Left ventricle myocardium inferior (tissue), 1 donor: ENCODE measurements at regions not wholly inside any gene's neighbourhood (a gene's known extent, or its start where the extent isn't known, plus 50 kb on each side); places are given as distances from the start of the nearest gene placed in this dataset.

Experiments
- DNase-seq: peaks from one replicate; pipeline ENCODE4 v3.0.0-alpha.2; 2020
- H3K27ac ChIP-seq: fragments of 200-600 bp; replicated peaks from 2 replicates; pipeline ENCODE4 v1.8.0; 2021
- H3K27me3 ChIP-seq: fragments of 200-600 bp; 2 replicates; pipeline ENCODE4 v1.8.0; 2021; ENCODE audit warnings: low read depth
- H3K36me3 ChIP-seq: fragments of 200-600 bp; 2 replicates; pipeline ENCODE4 v1.8.0; 2021
- H3K4me1 ChIP-seq: fragments of 200-600 bp; 2 replicates; pipeline ENCODE4 v1.8.0; 2021
- H3K4me3 ChIP-seq: fragments of 200-600 bp; 2 replicates; pipeline ENCODE4 v1.8.0; 2021; ENCODE audit warnings: mild to moderate bottlenecking, moderate library complexity
- H3K9me3 ChIP-seq: fragments of 200-600 bp; replicated peaks from 2 replicates; pipeline ENCODE4 v1.8.0; 2021
- intact Hi-C: fragments of 100-400 bp; cut with micrococcal nuclease; formaldehyde crosslinking; loops from one replicate; pipeline ENCODE4 v1.11.0; 2022
- TF ChIP-seq, protein P1 (sequence below): fragments of 200-600 bp; IDR thresholded peaks from 2 replicates; pipeline ENCODE4 v1.8.0; 2021; ENCODE audit warnings: antibody characterized with exemption, mild to moderate bottlenecking, borderline replicate concordance
- donor health status: DM: no; HTN: yes; CAD: no; lungs with severe emphysema.

DNA sequence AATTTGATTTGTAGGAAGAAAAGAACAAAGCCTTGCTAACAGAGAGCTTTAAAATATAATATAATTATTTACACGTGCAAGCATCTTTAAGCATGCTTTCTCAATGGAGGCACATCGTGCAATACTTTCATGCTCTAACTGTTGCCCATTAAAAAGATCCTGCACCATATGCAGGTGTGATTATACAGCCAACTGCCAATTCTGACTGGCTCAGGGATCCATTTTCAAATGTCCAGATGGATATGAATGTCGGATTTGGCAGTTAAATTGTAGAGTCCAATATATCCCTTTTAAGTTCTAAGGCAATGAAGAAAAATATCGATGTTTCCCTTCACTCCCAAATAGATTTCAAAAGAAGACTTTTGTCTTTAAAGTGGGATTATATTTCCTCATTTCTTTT lies 416.4 kb upstream of the CD180 start:
- no peaks in the 10 kb centered on the region for H3K36me3 ChIP-seq
- H3K4me1 ChIP-seq: no peaks in the 10 kb centered on the region
- no peaks in the 10 kb centered on the region for H3K27me3 ChIP-seq
- H3K9me3 ChIP-seq: no peaks in the 10 kb centered on the region
- no peak overlapping the region for H3K27ac ChIP-seq
- H3K4me3 ChIP-seq: no peak overlapping the region
- no peak for DNase-seq
- intact Hi-C loops: no loop called here
- TF ChIP-seq, protein P1, sequence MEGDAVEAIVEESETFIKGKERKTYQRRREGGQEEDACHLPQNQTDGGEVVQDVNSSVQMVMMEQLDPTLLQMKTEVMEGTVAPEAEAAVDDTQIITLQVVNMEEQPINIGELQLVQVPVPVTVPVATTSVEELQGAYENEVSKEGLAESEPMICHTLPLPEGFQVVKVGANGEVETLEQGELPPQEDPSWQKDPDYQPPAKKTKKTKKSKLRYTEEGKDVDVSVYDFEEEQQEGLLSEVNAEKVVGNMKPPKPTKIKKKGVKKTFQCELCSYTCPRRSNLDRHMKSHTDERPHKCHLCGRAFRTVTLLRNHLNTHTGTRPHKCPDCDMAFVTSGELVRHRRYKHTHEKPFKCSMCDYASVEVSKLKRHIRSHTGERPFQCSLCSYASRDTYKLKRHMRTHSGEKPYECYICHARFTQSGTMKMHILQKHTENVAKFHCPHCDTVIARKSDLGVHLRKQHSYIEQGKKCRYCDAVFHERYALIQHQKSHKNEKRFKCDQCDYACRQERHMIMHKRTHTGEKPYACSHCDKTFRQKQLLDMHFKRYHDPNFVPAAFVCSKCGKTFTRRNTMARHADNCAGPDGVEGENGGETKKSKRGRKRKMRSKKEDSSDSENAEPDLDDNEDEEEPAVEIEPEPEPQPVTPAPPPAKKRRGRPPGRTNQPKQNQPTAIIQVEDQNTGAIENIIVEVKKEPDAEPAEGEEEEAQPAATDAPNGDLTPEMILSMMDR: no peak

- no peaks in the 10 kb centered on the region for H3K4me1 ChIP-seq
- intact Hi-C loops: no loop called here
- no peak for DNase-seq
- TF ChIP-seq, protein P1: no peak
- no peaks in the 10 kb centered on the region for H3K9me3 ChIP-seq
- no peak overlapping the region for H3K27ac ChIP-seq
- no peaks in the 10 kb centered on the region for H3K36me3 ChIP-seq
- H3K27me3 ChIP-seq: no peaks in the 10 kb centered on the region
- no peak overlapping the region for H3K4me3 ChIP-seq
These were observed 413.8 kb upstream of the CD180 start for GRCh38 chr5:67610186-67610912.

DNA sequence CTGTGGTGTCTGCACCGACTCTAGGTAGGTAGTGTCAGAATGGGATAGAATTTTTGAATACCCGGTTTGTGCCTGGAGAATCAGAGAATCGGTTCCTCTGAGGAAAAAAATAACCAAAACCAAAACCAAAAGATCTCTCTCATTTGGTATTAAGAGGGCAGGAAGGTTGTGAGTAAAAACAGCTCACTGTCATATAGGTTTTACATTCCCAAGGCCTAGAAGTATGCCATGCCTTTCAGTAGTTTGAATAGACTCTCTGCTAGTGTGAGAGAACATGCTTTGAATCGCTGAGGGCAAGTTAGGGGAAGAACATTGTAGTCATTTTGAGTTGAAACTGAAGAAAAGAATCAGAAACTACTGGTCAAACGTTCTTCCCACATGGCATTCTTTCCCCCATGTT lies 411.4 kb upstream of the CD180 start:
- no peaks in the 10 kb centered on the region for H3K27me3 ChIP-seq
- H3K9me3 ChIP-seq: peaks cover 2% of the 10 kb centered on the region
- H3K27ac ChIP-seq: no peak overlapping the region
- no peak for DNase-seq
- intact Hi-C loops: no loop called here
- no peaks in the 10 kb centered on the region for H3K36me3 ChIP-seq
- H3K4me3 ChIP-seq: no peak overlapping the region
- no peaks in the 10 kb centered on the region for H3K4me1 ChIP-seq
- TF ChIP-seq, protein P1: no peak

- no peaks in the 10 kb centered on the region for H3K27me3 ChIP-seq
These were observed 410.0 kb upstream of the CD180 start for GRCh38 chr5:67606586-67606947.

DNA sequence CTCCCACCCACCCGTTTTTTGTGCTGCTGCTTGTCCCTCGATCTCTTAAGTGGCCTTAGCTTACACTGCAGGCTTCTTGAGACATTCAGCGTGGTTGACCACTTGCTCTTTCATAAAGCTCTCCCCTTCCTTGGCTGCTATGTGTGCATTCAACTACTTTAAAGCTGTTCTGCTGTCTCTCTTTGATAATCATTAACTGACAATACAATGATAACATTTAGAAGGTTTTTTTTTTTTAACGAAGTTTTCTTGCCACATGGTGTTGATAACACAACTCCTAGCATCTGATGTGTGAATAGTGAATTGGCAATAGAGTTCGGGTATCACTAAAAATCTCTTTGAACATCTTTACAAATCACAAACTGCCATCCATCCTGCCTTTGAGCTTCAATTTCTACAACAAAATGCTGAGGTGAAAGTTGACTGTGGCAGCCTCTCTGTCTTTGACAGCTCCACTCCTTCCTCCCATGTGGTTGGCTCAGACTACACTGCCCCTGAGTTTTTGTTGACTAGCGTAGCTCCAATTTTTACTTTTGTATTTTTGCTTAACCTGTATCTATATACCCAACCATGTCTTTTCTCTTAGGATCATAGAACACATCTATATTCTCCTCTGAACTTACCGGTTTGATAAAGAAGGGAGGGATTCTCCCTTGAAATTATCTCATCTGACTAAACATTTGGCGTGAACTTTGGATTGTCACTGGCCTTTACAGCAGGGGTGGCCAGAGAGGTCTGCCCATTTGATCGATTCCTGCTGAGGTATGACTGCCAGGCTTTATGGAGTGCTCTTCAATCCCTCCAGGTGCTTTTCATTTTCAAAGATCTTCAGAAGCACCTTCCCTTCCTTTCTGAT lies 409.4 kb upstream of the CD180 start:
- Histone ChIP-seq H3K9me3 (peaks cover 22% of the 10 kb centered on the region), H3K27me3 (no peaks in the 10 kb centered on the region), H3K27ac (no peak overlapping the region), H3K4me3 (no peak overlapping the region), H3K4me1 (no peaks in the 10 kb centered on the region), H3K36me3 (no peaks in the 10 kb centered on the region)
- DNase-seq: no peak
- TF ChIP-seq, protein P1: no peak
- intact Hi-C loops: no loop called here

More at GRCh38 chr5:67606586-67606947, 410.0 kb upstream of the CD180 start:
- no peaks in the 10 kb centered on the region for H3K4me1 ChIP-seq
- intact Hi-C loops: no loop called here
- no peak for DNase-seq
- no peak overlapping the region for H3K27ac ChIP-seq
- no peaks in the 10 kb centered on the region for H3K36me3 ChIP-seq
- no peak overlapping the region for H3K4me3 ChIP-seq
- TF ChIP-seq, protein P1: no peak
- peaks cover 16% of the 10 kb centered on the region for H3K9me3 ChIP-seq
